T-helper 1 cell treated with Interleukin-12 subunit alpha and Interleukin-12 subunit beta and Interleukin-4 antibody, amounts not matched to agents 30 ng/mL and 1 ng/mL, for 36 hours (primary cell): ENCODE measurements at regions not wholly inside any gene's neighbourhood (a gene's known extent, or its start where the extent isn't known, plus 50 kb on each side); places are given as distances from the start of the nearest gene placed in this dataset.

Source experiments
- intact Hi-C: fragments of 100-400 bp; cut with micrococcal nuclease; formaldehyde crosslinking; loops from one replicate; pipeline ENCODE4 v1.15.1; 2024

DNA sequence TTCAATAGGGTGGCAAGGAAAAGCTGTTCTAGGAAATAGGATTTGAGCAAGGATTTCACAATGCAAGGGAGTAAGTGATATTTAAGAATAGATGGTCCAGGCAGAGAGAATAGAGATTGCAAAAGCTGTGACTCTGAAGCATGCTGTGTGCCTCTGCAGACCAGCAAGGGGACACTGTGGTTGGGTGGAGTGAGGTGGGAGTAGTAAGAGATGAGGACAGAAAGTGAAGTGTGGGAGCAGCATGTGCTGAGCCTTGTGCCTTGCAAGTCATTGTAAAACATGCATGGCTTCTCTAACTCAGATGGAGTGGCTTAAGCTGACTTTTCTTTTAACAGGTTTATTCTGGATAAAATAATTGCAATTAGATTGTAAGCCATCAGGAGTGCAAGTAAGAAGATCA is 442.4 kb downstream of the CCSER2 start:
- intact Hi-C loops, result no loop called here

DNA sequence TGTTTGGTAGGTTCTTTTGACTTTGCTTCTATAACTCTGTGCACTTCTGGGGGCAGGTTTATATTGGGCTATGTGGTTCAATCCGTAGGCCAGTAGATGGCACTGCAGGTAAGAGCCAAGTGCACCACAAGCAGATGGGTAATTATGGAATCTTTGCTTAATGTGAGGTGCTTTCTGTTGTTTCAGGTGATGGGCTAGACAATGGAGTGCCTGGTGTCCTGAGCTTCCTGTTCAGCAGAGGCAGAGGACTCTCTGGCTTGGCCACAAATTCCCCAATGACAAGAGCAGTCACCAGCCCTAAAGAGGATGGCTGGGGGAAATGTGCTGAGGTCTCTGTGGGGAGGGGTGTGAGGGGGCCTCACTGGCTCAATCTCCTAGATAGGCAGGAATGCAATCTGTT is 455.0 kb downstream of the CCSER2 start:
- intact Hi-C loops, result no loop called here

GRCh38 chr10:84783909-84784308 is 455.5 kb downstream of the CCSER2 start:
- intact Hi-C loops, result no loop called here

DNA sequence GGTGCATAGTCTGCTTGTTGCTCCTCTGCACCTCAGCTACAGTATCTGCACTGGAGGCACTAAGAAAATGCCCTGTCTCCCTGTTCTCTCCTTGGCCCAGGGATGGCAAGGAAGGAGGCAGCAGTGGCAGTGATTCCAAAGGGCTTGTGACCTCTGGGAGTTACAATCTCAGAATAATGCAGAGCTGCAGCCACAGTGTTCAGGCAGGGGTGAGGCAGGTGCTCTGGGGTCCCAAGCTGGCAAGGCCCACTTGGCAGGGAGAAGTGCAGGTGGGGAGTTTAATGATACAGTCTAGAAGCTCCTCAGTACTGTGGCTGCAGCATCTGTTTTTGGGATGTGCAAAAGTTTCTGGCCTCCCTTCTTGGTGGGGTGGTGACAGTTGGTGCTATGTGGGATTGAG is 456.4 kb downstream of the CCSER2 start:
- intact Hi-C loops, result no loop called here

GRCh38 chr10:84789026-84789425 is 460.6 kb downstream of the CCSER2 start:
- intact Hi-C loops, result no loop called here

- intact Hi-C loops, result no loop called here
Measured at GRCh38 chr10:84798312-84798711, 469.9 kb downstream of the CCSER2 start.

GRCh38 chr10:84801156-84801555 is 472.8 kb downstream of the CCSER2 start:
- intact Hi-C loops, result no loop called here

- intact Hi-C loops, result no loop called here
Measured at GRCh38 chr10:84801916-84802315, 473.5 kb downstream of the CCSER2 start.

GRCh38 chr10:84805149-84805548 is 476.8 kb downstream of the CCSER2 start:
- intact Hi-C loops, result no loop called here

GRCh38 chr10:84811113-84811512 is 482.7 kb downstream of the CCSER2 start:
- intact Hi-C loops, result no loop called here

GRCh38 chr10:84818961-84819360 is 490.6 kb downstream of the CCSER2 start:
- intact Hi-C loops, result no loop called here

- intact Hi-C loops, result no loop called here
Measured at GRCh38 chr10:84820120-84820519, 491.7 kb downstream of the CCSER2 start.

GRCh38 chr10:84820596-84820995 is 492.2 kb downstream of the CCSER2 start:
- intact Hi-C loops, result no loop called here

GRCh38 chr10:84822931-84823630 is 494.7 kb downstream of the CCSER2 start:
- intact Hi-C loops, result no loop called here

- intact Hi-C loops, result no loop called here
Measured at GRCh38 chr10:84824525-84824924, 496.1 kb downstream of the CCSER2 start.

- intact Hi-C loops, result no loop called here
Measured at GRCh38 chr10:84825330-84825729, 496.9 kb downstream of the CCSER2 start.

DNA sequence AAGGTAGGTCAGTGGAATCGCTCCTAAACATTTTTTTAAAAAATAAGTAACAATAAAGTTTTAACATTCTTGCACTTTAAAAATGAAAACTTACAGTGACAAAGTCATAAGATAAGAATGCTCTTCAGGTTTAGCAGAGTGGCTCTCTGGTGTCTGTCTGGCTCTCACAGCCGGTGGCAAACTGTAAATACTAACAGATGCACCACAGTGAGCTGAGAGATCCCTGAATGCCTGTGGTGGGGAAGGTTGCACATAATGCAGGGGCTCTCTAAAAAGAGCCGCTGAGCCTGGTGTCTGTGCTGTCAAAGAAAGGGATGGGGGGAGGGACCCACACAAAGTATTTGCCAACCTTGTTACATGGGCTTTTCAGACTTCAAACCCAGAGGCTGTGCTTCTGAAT is 498.3 kb downstream of the CCSER2 start:
- intact Hi-C loops, result no loop called here

DNA sequence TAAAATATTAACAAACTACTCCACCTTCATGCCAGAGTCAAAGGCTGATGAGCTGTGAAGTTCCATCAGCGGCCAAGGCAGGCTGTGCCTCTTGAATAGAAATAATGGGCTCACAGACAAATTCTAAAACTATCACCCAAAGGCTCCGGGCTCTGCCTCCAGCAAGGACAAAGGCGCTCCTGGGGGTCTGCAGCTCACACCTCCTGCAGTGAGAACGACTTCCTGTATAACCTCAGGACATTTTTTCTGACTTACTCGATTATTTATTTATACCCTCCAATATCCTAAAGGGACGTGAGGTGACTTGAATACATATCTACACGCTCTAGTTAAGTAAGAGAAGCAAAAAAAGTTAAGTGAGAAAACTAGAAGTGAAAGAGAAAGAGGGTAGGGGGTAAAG is 500.7 kb downstream of the CCSER2 start:
- intact Hi-C loops, result no loop called here

DNA sequence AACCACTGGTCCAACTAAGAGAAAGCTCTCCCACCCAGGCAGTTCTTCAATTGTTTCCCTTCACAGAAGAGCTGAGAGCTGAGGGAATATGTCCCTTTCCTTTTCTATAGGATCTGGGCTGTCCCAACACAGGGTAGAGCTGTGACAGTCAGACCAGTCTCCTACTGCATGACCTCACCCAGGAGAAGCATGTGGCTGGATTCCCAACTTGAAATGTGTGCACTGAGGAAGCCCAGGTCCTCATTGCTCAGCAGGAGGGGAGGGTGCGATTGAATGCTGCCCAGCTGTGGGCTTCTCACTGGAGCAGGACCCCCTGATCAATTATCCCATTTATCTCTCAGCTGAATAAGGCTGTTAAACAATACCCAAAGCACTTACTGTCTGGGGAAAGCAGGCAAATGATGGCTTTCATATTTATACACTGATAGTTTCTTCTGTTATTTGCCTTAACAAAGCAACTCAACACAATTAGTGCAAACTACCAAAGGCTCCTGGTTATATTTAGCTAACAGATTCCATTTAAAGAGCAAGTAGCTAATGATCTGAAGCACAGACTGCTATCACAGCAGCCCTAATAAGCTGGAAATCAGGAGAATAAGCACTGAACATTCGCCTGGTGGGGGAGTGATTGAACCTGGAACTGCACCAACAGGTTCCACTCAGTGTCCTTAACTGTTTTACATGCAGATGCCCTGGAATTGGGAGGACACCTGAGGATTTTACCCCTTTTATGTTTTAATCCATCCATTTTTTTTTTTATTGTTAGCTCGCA is 508.8 kb downstream of the CCSER2 start:
- intact Hi-C loops, result no loop called here

DNA sequence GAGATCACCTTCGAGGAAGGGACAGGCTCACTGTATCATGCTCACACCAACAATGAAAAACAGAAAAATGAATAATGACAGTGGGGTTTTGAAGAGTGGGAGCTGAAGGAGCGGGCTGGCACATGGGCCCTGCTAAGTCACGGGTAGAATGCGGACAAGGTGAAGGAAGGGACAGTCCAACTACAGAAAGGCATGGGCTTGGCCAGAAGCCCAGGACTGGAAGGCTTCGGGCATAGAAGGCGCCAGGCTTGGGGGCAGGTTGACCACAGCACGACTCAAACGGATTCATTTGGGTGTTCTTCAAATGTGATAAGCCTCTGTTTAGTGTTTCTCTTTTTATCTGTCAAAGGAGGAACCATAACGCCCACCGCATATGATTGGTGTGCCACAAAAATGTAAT is 509.5 kb downstream of the CCSER2 start:
- intact Hi-C loops, result no loop called here

DNA sequence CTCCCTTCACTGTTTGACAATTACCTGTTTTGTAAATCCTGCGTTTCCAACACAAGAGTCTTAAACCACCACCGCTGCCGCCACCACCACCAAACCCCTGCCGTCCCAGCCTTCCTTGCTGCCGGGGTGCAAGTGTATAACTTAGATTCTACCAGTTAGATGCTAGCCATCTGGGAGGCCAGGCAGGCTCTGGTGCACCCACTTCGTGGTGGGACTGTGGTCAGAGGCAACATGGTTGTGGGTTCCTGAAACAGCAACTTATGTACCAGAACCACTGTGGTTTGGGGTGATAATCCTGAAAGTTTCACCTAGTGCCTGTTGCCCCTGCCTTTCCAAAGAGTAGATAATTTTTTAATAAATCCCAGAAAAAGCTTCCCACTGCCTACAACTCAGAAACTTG is 510.5 kb downstream of the CCSER2 start:
- intact Hi-C loops, result no loop called here

DNA sequence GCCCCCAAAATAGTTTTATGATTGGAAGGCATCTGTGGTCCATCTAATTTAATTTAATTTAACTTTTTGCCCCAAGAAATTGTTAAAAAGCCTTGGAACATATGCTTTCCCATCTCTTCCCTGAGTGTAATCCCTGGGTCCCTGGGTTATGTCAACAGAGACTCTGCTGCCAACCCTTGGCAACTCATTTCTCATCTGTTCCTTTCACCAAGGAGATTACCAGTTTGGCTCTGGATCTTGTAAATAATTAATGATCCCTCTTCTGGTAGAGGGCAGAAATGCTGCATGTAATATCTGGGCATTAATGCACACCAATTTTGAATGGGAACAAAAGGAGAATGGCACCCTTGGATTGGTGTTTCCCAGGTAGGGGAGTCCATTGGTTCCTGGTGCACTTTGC is 514.2 kb downstream of the CCSER2 start:
- intact Hi-C loops, result no loop called here

GRCh38 chr10:84844461-84844860 is 516.1 kb downstream of the CCSER2 start:
- intact Hi-C loops, result no loop called here
